Left ventricle myocardium inferior (tissue), 1 donor: ENCODE measurements at regions not wholly inside any gene's neighbourhood (a gene's known extent, or its start where the extent isn't known, plus 50 kb on each side); places are given as distances from the start of the nearest gene placed in this dataset.

Source experiments
- DNase-seq: peaks from one replicate; pipeline ENCODE4 v3.0.0-alpha.2; 2020
- H3K27ac ChIP-seq: fragments of 200-600 bp; replicated peaks from 2 replicates; pipeline ENCODE4 v1.8.0; 2021
- H3K27me3 ChIP-seq: fragments of 200-600 bp; 2 replicates; pipeline ENCODE4 v1.8.0; 2021; ENCODE audit warnings: low read depth
- H3K36me3 ChIP-seq: fragments of 200-600 bp; 2 replicates; pipeline ENCODE4 v1.8.0; 2021
- H3K4me1 ChIP-seq: fragments of 200-600 bp; 2 replicates; pipeline ENCODE4 v1.8.0; 2021
- H3K4me3 ChIP-seq: fragments of 200-600 bp; 2 replicates; pipeline ENCODE4 v1.8.0; 2021; ENCODE audit warnings: mild to moderate bottlenecking, moderate library complexity
- H3K9me3 ChIP-seq: fragments of 200-600 bp; replicated peaks from 2 replicates; pipeline ENCODE4 v1.8.0; 2021
- intact Hi-C: fragments of 100-400 bp; cut with micrococcal nuclease; formaldehyde crosslinking; loops from one replicate; pipeline ENCODE4 v1.11.0; 2022
- TF ChIP-seq, protein P1 (sequence below): fragments of 200-600 bp; IDR thresholded peaks from 2 replicates; pipeline ENCODE4 v1.8.0; 2021; ENCODE audit warnings: antibody characterized with exemption, mild to moderate bottlenecking, borderline replicate concordance
- donor health status: DM: no; HTN: yes; CAD: no; lungs with severe emphysema.

DNA sequence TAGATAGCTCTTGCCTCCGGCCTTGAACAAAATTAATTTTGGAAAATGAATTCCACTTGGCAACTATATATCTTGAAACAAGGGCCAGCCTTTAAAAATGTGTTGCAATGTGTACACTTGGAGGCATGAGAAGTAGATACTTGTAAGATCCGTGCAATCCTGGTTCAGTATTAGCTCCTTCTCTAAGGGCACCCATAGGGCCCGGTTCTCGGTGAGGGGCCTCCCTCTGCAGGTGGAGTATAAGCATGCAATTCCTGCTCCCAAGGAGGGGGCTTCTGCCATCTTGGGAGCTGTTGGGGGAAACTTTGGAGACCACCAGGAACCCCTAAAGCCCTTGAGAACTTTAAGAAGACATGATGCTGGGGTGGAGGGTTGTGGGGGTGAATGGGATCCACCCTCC lies 388.7 kb upstream of the RGMA start:
- H3K36me3 ChIP-seq = no peaks in the 10 kb centered on the region
- TF ChIP-seq, protein P1, sequence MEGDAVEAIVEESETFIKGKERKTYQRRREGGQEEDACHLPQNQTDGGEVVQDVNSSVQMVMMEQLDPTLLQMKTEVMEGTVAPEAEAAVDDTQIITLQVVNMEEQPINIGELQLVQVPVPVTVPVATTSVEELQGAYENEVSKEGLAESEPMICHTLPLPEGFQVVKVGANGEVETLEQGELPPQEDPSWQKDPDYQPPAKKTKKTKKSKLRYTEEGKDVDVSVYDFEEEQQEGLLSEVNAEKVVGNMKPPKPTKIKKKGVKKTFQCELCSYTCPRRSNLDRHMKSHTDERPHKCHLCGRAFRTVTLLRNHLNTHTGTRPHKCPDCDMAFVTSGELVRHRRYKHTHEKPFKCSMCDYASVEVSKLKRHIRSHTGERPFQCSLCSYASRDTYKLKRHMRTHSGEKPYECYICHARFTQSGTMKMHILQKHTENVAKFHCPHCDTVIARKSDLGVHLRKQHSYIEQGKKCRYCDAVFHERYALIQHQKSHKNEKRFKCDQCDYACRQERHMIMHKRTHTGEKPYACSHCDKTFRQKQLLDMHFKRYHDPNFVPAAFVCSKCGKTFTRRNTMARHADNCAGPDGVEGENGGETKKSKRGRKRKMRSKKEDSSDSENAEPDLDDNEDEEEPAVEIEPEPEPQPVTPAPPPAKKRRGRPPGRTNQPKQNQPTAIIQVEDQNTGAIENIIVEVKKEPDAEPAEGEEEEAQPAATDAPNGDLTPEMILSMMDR = no peak
- intact Hi-C loops = no loop called here
- H3K9me3 ChIP-seq = no peaks in the 10 kb centered on the region
- no peaks in the 10 kb centered on the region for H3K4me1 ChIP-seq
- H3K4me3 ChIP-seq = no peak overlapping the region
- no peak for DNase-seq
- no peaks in the 10 kb centered on the region for H3K27me3 ChIP-seq
- peak overlapping the region; percentile 45 for H3K27ac ChIP-seq

DNA sequence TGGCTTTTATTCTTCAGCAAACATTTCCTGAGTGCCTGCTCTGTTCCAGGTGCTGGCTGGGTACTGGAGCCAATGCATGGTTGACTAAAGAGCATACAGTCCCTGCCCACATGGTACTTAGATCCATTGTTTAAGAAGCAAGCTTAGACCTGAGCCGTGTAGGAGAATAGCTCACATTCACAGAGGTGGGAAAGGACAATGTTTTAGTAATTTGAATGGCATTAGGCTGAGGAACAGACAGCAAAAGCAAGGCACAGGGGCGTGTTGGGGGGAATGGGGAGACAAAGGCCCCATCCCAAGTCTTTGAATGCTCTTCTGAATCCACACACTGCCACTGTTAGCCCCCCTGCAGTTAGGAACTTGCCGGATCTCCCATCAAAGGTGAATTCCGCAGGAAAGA lies 388.2 kb upstream of the RGMA start:
- peak overlapping the region; percentile 43 for H3K27ac ChIP-seq
- no peaks in the 10 kb centered on the region for H3K36me3 ChIP-seq
- intact Hi-C loops = no loop called here
- TF ChIP-seq, protein P1 = no peak
- H3K9me3 ChIP-seq = no peaks in the 10 kb centered on the region
- H3K4me3 ChIP-seq = no peak overlapping the region
- no peaks in the 10 kb centered on the region for H3K4me1 ChIP-seq
- no peak for DNase-seq
- H3K27me3 ChIP-seq = no peaks in the 10 kb centered on the region

DNA sequence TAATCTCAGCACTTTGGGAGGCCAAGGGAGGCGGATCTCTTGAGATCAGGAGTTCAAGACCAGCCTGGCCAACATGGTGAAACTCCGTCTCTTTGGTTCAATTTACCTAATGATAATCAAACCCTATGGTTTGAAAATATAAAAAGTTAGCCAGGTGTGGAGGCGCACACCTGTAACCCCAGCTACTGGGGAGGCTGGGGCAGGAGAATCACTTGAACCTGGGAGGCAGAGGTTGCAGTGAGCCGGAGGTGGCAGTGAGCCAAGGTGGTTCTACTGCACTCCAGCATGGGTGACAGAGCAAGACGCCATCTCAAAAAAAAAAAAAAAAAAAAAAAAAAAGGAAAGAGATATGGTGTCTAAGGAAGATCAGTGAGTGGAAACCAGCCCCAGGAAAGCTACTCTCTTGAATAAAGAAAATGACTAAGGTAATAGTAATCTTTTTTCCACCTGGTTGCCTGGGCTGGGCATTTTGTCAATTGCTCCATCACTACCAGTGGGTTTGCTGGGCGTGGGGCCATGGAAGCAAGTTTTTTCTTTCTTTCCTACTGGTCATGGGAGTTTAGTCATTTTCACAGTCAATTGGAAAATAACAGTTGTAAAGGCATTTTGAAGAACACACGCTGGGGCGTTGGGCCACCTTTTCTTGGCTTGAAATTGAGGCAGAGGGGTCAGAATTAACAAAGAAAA lies 387.6 kb upstream of the RGMA start:
- Histone ChIP-seq H3K27ac (peak overlapping the region; percentile 43), H3K36me3 (no peaks in the 10 kb centered on the region), H3K4me3 (no peak overlapping the region), H3K4me1 (no peaks in the 10 kb centered on the region), H3K27me3 (no peaks in the 10 kb centered on the region), H3K9me3 (no peaks in the 10 kb centered on the region)
- intact Hi-C loops = no loop called here
- TF ChIP-seq, protein P1 = no peak
- no peak for DNase-seq

DNA sequence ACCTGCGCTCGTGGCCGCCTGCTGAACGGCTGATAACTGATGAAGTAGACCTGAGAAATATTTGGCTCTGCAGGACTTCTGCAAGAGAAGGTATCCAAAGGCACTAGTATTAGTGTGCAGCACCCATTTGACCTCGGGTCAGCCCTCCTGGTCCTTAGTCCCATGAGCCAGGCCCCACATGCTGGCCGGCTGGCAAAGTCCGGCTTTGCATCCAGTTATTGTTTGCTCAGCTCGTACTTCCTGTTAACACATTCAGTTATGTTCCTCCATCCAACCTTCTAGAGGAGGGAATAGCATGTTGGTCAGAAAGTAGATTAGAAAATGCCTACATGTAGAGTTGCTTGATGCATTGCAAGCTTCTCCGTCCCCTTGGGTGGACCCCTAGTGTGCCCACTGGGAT lies 385.7 kb upstream of the RGMA start:
- H3K27me3 ChIP-seq = no peaks in the 10 kb centered on the region
- H3K4me3 ChIP-seq = no peak overlapping the region
- no peak for DNase-seq
- H3K27ac ChIP-seq = no peak overlapping the region
- intact Hi-C loops = no loop called here
- H3K9me3 ChIP-seq = no peaks in the 10 kb centered on the region
- TF ChIP-seq, protein P1 = no peak
- H3K4me1 ChIP-seq = no peaks in the 10 kb centered on the region
- H3K36me3 ChIP-seq = no peaks in the 10 kb centered on the region

DNA sequence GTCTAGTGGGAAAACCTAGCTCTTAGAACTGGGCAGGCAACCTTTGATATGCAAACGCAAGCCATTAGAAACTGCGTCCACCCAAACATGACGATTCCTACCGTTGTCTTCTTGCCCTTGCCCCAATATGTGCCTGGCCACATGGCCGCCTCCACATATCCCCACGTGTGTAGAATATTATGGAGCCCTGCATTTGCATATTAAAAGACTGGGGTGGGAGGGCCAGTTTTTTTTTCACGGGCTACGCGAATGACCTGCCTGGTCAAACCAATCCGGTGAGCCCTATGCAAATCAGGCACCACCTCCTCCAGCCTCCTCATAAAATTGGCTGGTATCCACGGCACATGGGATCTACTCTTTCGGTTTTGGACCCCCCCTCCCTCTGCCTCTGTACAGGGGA lies 381.0 kb upstream of the RGMA start:
- intact Hi-C loops = no loop called here
- TF ChIP-seq, protein P1 = no peak

DNA sequence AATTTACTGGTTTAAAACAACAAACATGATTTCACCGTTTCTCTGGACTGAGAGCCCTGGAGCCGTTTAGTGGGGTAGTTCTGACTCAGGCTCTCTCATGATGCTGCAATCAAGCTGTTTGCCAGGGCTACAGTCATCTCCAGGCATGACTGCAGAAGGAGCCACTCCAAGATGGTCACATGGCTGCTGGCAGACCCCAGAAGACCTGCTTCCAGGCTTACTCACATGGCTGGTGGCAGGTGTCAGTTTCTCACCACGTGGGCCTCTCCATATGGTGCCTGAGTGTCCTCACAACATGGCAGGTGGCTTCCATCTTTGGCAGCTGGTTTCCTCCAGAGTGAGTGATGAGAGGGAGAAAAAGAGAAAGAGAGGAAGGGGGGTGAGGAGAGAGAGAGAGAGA lies 378.3 kb upstream of the RGMA start:
- Histone ChIP-seq H3K27me3 (peaks cover 4% of the 10 kb centered on the region), H3K9me3 (no peaks in the 10 kb centered on the region), H3K27ac (peak overlapping the region; percentile 30), H3K4me1 (peaks cover 6% of the 10 kb centered on the region), H3K4me3 (no peak overlapping the region), H3K36me3 (no peaks in the 10 kb centered on the region)
- TF ChIP-seq, protein P1 = no peak
- intact Hi-C loops = no loop called here
- DNase-seq = peak; percentile 82

More for the DNA sequence above, 381.0 kb upstream of the RGMA start:
- H3K9me3 ChIP-seq = no peaks in the 10 kb centered on the region
- no peaks in the 10 kb centered on the region for H3K27me3 ChIP-seq
- no peak overlapping the region for H3K27ac ChIP-seq
- peaks cover 6% of the 10 kb centered on the region for H3K4me1 ChIP-seq
- DNase-seq = no peak
- no peaks in the 10 kb centered on the region for H3K36me3 ChIP-seq
- no peak overlapping the region for H3K4me3 ChIP-seq
